Neural crest cell (in vitro differentiated cells): ENCODE measurements at regions not wholly inside any gene's neighbourhood (a gene's known extent, or its start where the extent isn't known, plus 50 kb on each side); places are given as distances from the start of the nearest gene placed in this dataset.

Source experiments
- DNase-seq: peaks from one replicate; pipeline ENCODE4 v3.0.0; 2021; ENCODE audit warnings: low read depth, mixed read lengths, low spot score
- H3K27ac Mint-ChIP-seq: one replicate; pipeline ENCODE4 v1.8.0; 2021; ENCODE audit warnings: mild to moderate bottlenecking, mixed read lengths; ENCODE audit not compliant: unreplicated experiment
- H3K27me3 Mint-ChIP-seq: 2 replicates; pipeline ENCODE4 v1.8.0; 2021; ENCODE audit warnings: low read depth, mild to moderate bottlenecking, mixed read lengths
- H3K36me3 Mint-ChIP-seq: 2 replicates; pipeline ENCODE4 v1.8.0; 2021; ENCODE audit warnings: low read depth, mild to moderate bottlenecking, mixed read lengths
- H3K4me1 Mint-ChIP-seq: 2 replicates; pipeline ENCODE4 v1.8.0; 2021; ENCODE audit warnings: mixed read lengths
- H3K4me3 Mint-ChIP-seq: one replicate; pipeline ENCODE4 v1.8.0; 2021; ENCODE audit warnings: mild to moderate bottlenecking, mixed read lengths
- H3K9me3 Mint-ChIP-seq: 2 replicates; pipeline ENCODE4 v1.8.0; 2021; ENCODE audit warnings: mixed read lengths
- TF ChIP-seq, protein P1 (sequence below): fragments of 200-600 bp; sonication (generic); conservative IDR thresholded peaks from 2 replicates; pipeline ENCODE4 v1.5.0; 2021; ENCODE audit warnings: antibody characterized with exemption, mild to moderate bottlenecking

DNA sequence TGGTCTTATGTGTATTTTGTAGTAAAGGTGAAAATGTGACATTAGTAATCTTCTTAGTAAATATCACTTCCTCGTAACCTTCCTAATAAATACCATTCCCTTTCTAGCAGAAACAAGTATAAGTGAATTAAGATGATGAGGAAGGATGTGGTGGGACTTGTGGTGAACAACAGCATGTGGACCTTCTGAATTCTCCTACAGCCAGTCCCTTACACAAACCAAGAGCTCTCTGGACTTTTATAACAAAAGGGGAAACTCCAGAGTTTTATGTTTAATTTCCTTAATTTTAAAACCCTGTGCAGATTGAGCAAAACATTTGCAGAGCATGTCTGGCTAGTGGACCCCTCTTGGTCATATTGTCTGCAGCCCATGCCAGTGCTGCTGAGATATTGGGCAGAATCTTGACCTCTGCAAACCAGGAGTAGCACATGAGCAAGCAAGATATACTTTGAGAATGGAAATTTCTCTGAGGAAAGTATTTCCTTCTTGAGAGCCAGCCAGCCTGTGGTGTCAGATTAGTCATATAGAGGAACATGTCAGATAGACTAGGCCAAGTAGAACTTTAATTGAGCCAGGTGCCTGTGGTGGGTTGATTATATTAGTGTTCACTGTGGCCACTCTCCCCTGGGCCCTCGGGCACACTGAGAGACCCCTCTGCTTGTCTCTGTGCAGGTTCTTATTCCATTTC lies 328.2 kb downstream of the DKK2 start:
- no peaks in the 10 kb centered on the region for H3K36me3 Mint-ChIP-seq
- H3K4me1 Mint-ChIP-seq: no peaks in the 10 kb centered on the region
- no peak overlapping the region for H3K27ac Mint-ChIP-seq
- TF ChIP-seq, protein P1, sequence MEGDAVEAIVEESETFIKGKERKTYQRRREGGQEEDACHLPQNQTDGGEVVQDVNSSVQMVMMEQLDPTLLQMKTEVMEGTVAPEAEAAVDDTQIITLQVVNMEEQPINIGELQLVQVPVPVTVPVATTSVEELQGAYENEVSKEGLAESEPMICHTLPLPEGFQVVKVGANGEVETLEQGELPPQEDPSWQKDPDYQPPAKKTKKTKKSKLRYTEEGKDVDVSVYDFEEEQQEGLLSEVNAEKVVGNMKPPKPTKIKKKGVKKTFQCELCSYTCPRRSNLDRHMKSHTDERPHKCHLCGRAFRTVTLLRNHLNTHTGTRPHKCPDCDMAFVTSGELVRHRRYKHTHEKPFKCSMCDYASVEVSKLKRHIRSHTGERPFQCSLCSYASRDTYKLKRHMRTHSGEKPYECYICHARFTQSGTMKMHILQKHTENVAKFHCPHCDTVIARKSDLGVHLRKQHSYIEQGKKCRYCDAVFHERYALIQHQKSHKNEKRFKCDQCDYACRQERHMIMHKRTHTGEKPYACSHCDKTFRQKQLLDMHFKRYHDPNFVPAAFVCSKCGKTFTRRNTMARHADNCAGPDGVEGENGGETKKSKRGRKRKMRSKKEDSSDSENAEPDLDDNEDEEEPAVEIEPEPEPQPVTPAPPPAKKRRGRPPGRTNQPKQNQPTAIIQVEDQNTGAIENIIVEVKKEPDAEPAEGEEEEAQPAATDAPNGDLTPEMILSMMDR: no peak
- no peak for DNase-seq
- no peak overlapping the region for H3K4me3 Mint-ChIP-seq
- no peaks in the 10 kb centered on the region for H3K27me3 Mint-ChIP-seq
- H3K9me3 Mint-ChIP-seq: peaks cover 3% of the 10 kb centered on the region

DNA sequence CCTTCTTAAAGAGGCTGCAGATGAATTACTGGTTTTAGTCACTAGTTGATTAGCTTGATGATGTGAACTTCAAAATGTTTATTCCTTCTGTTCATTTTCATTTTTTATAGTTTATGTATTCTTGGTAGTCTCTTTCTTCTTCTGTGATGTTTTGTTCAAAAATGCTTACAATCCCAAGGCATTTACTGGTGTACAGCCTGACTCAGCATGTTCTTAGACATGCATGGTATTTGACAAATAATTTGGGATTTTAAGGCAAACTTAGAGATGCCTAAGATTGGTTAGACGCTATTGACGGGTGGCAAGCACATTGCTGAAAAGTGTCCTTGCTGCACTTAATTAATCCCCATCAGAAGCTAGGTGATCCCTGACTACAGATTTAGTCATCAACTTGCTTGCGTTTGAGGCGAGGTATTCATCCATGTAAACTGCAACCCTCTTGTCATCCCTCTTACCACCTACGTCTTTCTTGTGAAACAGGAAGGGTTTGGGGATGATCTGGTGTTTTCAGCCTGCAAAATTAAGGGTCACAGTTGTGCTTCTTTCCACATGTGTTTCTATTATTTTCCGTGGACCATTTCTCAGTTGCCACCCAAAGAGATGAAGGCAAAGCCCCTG lies 331.8 kb downstream of the DKK2 start:
- DNase-seq: no peak
- Mint-ChIP-seq H3K4me1 (no peaks in the 10 kb centered on the region), H3K27me3 (no peaks in the 10 kb centered on the region), H3K4me3 (no peak overlapping the region), H3K36me3 (no peaks in the 10 kb centered on the region), H3K27ac (no peak overlapping the region), H3K9me3 (peaks cover 4% of the 10 kb centered on the region)
- TF ChIP-seq, protein P1: no peak

DNA sequence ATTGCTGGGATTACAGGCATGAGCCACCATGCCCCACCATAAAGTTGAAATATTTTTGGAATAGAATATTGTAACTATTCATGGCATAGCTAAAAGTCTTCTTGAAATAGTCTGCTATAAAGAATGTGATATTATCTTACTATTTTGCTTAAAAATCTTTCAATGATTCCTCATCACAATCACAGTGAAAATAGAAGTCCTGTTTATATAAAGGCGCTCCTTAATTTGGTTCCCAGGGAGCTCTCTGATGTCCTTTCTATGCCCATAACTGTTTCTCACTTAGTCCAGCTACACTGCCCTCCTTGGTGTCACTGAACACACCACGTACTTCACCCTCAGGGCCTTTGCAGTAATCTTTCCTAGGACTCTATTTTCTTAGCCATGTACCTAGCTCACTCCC lies 331.7 kb upstream of the GIMD1 start:
- Mint-ChIP-seq H3K9me3 (peaks cover 9% of the 10 kb centered on the region), H3K4me1 (no peaks in the 10 kb centered on the region), H3K27me3 (no peaks in the 10 kb centered on the region), H3K36me3 (no peaks in the 10 kb centered on the region), H3K4me3 (no peak overlapping the region), H3K27ac (no peak overlapping the region)
- no peak for DNase-seq
- TF ChIP-seq, protein P1: no peak

DNA sequence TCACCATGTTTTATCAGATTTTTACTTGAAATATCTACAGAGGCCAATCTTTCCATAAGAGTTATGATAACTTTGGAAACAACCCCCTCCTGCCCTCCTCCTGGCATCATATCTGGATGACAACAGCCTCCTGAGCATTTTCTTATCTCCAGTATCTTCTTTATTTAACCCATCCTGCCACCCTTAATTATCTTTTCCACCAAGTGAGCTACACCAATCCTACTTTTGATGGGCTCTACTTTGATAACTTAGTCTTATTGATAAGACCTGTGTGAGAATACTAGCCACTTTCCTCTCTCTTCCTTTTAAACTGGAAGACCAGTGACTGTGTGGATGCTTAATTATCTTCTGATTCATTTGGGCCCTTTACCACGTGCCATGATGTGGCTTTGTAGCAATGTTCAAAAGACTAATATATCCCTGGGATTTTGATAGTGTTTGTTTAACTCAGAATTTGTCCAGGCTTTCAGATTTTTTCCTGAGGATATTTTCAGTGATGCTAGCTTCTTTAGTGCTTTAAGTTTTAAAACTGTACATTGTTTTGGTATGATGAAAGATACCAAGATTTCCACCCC lies 330.1 kb upstream of the GIMD1 start:
- Mint-ChIP-seq H3K9me3 (peaks cover 7% of the 10 kb centered on the region), H3K27me3 (no peaks in the 10 kb centered on the region), H3K4me3 (no peak overlapping the region), H3K27ac (no peak overlapping the region), H3K4me1 (no peaks in the 10 kb centered on the region), H3K36me3 (no peaks in the 10 kb centered on the region)
- TF ChIP-seq, protein P1: no peak
- no peak for DNase-seq

DNA sequence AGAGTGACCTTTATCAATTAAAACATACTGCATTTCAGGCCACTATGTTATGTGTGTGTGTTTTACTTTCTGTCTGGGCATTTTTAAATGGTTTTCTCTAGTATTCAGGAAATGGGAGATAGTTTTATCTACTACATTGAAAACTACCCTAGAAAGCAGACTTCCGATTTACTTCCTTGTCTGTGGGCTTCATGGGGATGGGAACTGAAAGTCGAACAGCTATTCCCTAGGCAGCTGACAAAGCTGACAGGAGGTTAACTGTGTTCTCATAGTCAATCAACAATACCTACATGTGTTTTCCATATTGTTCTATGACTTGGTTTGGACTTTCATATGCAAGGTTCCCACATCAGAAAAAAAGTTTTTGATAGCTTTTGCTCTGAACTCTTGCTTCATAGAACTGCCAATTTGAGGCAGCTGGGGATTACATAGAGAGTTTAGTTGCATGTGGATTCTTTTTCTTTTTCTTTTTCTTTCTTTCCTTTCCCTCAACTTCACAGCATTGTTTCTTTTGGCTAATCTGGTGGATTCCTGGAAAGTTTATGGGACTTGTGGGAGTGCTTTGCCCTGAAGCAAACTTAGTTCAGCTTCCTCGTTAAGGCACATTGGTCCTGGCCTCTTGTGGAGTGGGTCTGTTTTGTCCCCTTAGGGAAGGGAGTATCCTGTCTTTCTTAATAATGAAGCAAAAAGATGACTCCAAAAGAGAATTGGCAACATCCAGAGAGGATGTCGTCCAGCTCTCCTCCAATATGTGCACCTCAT lies 327.1 kb upstream of the GIMD1 start:
- Mint-ChIP-seq H3K9me3 (peaks cover 5% of the 10 kb centered on the region), H3K27me3 (no peaks in the 10 kb centered on the region), H3K4me3 (no peak overlapping the region), H3K27ac (no peak overlapping the region), H3K4me1 (no peaks in the 10 kb centered on the region), H3K36me3 (no peaks in the 10 kb centered on the region)
- no peak for DNase-seq
- TF ChIP-seq, protein P1: no peak
